ENCODE measurements at regions not wholly inside any gene's neighbourhood (a gene's known extent, or its start where the extent isn't known, plus 50 kb on each side); places are given as distances from the start of the nearest gene placed in this dataset.

GRCh38 chr13:106997696-106998095 is 429.8 kb upstream of the ARGLU1 start:
- DNase-seq = no peak

- no peak for DNase-seq
Observed at GRCh38 chr13:106996867-106997618, 429.1 kb upstream of the ARGLU1 start.

- no peak for DNase-seq
Observed at GRCh38 chr13:106990594-106990993, 422.7 kb upstream of the ARGLU1 start.

GRCh38 chr13:106989876-106990275 is 421.9 kb upstream of the ARGLU1 start:
- no peak for DNase-seq

GRCh38 chr13:106987427-106987785 is 419.5 kb upstream of the ARGLU1 start:
- no peak for DNase-seq

GRCh38 chr13:106986687-106987426 is 418.9 kb upstream of the ARGLU1 start:
- no peak for DNase-seq

- no peak for DNase-seq
Observed at GRCh38 chr13:106986033-106986484, 418.1 kb upstream of the ARGLU1 start.

- no peak for DNase-seq
Observed at GRCh38 chr13:106985481-106985880, 417.5 kb upstream of the ARGLU1 start.

- DNase-seq = no peak
Observed at GRCh38 chr13:106981051-106981450, 413.1 kb upstream of the ARGLU1 start.

- no peak for DNase-seq
Observed at GRCh38 chr13:106967391-106967790, 399.5 kb upstream of the ARGLU1 start.

- DNase-seq = no peak
Observed at GRCh38 chr13:106963151-106963550, 395.2 kb upstream of the ARGLU1 start.

GRCh38 chr13:106961651-106962050 is 393.7 kb upstream of the ARGLU1 start:
- DNase-seq = no peak

- no peak for DNase-seq
Observed at GRCh38 chr13:106961216-106961615, 393.3 kb upstream of the ARGLU1 start.

- DNase-seq = no peak
Observed at GRCh38 chr13:106958621-106959048, 390.7 kb upstream of the ARGLU1 start.

- no peak for DNase-seq
Observed at GRCh38 chr13:106942563-106942962, 374.6 kb upstream of the ARGLU1 start.

- no peak for DNase-seq
Observed at GRCh38 chr13:106941779-106942178, 373.8 kb upstream of the ARGLU1 start.

GRCh38 chr13:106927421-106927820 is 359.5 kb upstream of the ARGLU1 start:
- no peak for DNase-seq

GRCh38 chr13:106922384-106922783 is 354.4 kb upstream of the ARGLU1 start:
- DNase-seq = no peak

- DNase-seq = no peak
Observed at GRCh38 chr13:106919638-106920037, 351.7 kb upstream of the ARGLU1 start.

- no peak for DNase-seq
Observed at GRCh38 chr13:106919133-106919532, 351.2 kb upstream of the ARGLU1 start.

GRCh38 chr13:106918557-106918860 is 350.6 kb upstream of the ARGLU1 start:
- DNase-seq = no peak

GRCh38 chr13:106917673-106918556 is 350.0 kb upstream of the ARGLU1 start:
- peak; percentile 66 for DNase-seq

GRCh38 chr13:106917024-106917571 is 349.2 kb upstream of the ARGLU1 start:
- no peak for DNase-seq
